Activated naive CD4-positive, alpha-beta T cell treated with anti-CD3 and anti-CD28 coated beads for 36 hours (primary cell): ENCODE measurements at regions not wholly inside any gene's neighbourhood (a gene's known extent, or its start where the extent isn't known, plus 50 kb on each side); places are given as distances from the start of the nearest gene placed in this dataset.

ENCODE experiments used
- CTCF ChIA-PET: fragments of 350-600 bp; sonication (Branson Sonifier 250); formaldehyde crosslinking; loops from one replicate; lab custom pipeline; 2021; ENCODE audit warnings: antibody characterized with exemption; lab: Charles Lee
- DNase-seq: peaks from one replicate; pipeline ENCODE4 v3.0.0-alpha.2; 2020
- H3K27ac Mint-ChIP-seq: one replicate; pipeline ENCODE4 v1.8.0; 2021; ENCODE audit warnings: mild to moderate bottlenecking, mixed read lengths
- H3K27me3 Mint-ChIP-seq: one replicate; pipeline ENCODE4 v1.8.0; 2021; ENCODE audit warnings: low read depth, mixed read lengths
- H3K36me3 Mint-ChIP-seq: one replicate; pipeline ENCODE4 v1.8.0; 2021; ENCODE audit warnings: low read depth, mixed read lengths
- H3K4me1 Mint-ChIP-seq: one replicate; pipeline ENCODE4 v1.8.0; 2021; ENCODE audit warnings: low read depth, mixed read lengths
- H3K4me3 Mint-ChIP-seq: one replicate; pipeline ENCODE4 v1.8.0; 2021; ENCODE audit warnings: mild to moderate bottlenecking, moderate library complexity, mixed read lengths
- H3K9me3 Mint-ChIP-seq: one replicate; pipeline ENCODE4 v1.8.0; 2021; ENCODE audit warnings: mixed read lengths
- intact Hi-C: fragments of 100-400 bp; cut with micrococcal nuclease; formaldehyde crosslinking; loops from one replicate; pipeline ENCODE4 v1.15.1; 2023

- Mint-ChIP-seq H3K27ac (no peak overlapping the region), H3K9me3 (no peaks in the 10 kb centered on the region), H3K27me3 (peaks cover 31% of the 10 kb centered on the region), H3K4me1 (no peaks in the 10 kb centered on the region), H3K4me3 (no peak overlapping the region), H3K36me3 (no peaks in the 10 kb centered on the region)
- CTCF ChIA-PET, result no interaction called here
- intact Hi-C loops, result no loop called here
- DNase-seq, result no peak
Measured at GRCh38 chr1:112285316-112285715, 110.7 kb upstream of the CTTNBP2NL start.

GRCh38 chr1:112285746-112286145 is 110.3 kb upstream of the CTTNBP2NL start:
- Mint-ChIP-seq H3K9me3 (no peaks in the 10 kb centered on the region), H3K36me3 (no peaks in the 10 kb centered on the region), H3K27me3 (peaks cover 35% of the 10 kb centered on the region), H3K27ac (no peak overlapping the region), H3K4me1 (no peaks in the 10 kb centered on the region), H3K4me3 (no peak overlapping the region)
- DNase-seq, result no peak
- CTCF ChIA-PET, result no interaction called here
- intact Hi-C loops, result no loop called here

- CTCF ChIA-PET, result no interaction called here
- Mint-ChIP-seq H3K27me3 (peaks cover 11% of the 10 kb centered on the region), H3K27ac (no peak overlapping the region), H3K4me1 (no peaks in the 10 kb centered on the region), H3K36me3 (no peaks in the 10 kb centered on the region), H3K4me3 (no peak overlapping the region), H3K9me3 (peaks cover 9% of the 10 kb centered on the region)
- no peak for DNase-seq
- intact Hi-C loops, result no loop called here
Measured at GRCh38 chr1:112296908-112297307, 99.1 kb upstream of the CTTNBP2NL start.

- Mint-ChIP-seq H3K36me3 (no peaks in the 10 kb centered on the region), H3K4me1 (no peaks in the 10 kb centered on the region), H3K9me3 (peaks cover 9% of the 10 kb centered on the region), H3K27ac (no peak overlapping the region), H3K27me3 (peaks cover 11% of the 10 kb centered on the region), H3K4me3 (no peak overlapping the region)
- DNase-seq, result no peak
- intact Hi-C loops, result no loop called here
- CTCF ChIA-PET, result no interaction called here
Measured at GRCh38 chr1:112297536-112297935, 98.5 kb upstream of the CTTNBP2NL start.

- CTCF ChIA-PET, result interaction anchor here (0.8 to 2.9 kb wide), 8 partner anchors 15 to 203 kb away, joined by 3 to 13 read pairs (median 4); no protein-coding TSS in a partner anchor
Measured at GRCh38 chr1:112298558-112298957, 97.5 kb upstream of the CTTNBP2NL start.

GRCh38 chr1:112304126-112304525 is 91.9 kb upstream of the CTTNBP2NL start:
- H3K9me3 Mint-ChIP-seq, result peaks cover 2% of the 10 kb centered on the region
- H3K36me3 Mint-ChIP-seq, result no peaks in the 10 kb centered on the region
- H3K27ac Mint-ChIP-seq, result no peak overlapping the region
- intact Hi-C loops, result no loop called here
- peaks cover 1% of the 10 kb centered on the region for H3K27me3 Mint-ChIP-seq
- H3K4me1 Mint-ChIP-seq, result no peaks in the 10 kb centered on the region
- no peak for DNase-seq
- CTCF ChIA-PET, result no interaction called here
- no peak overlapping the region for H3K4me3 Mint-ChIP-seq

More at GRCh38 chr1:112298558-112298957, 97.5 kb upstream of the CTTNBP2NL start:
- peaks cover 9% of the 10 kb centered on the region for H3K9me3 Mint-ChIP-seq
- no peaks in the 10 kb centered on the region for H3K36me3 Mint-ChIP-seq
- no peaks in the 10 kb centered on the region for H3K4me1 Mint-ChIP-seq
- intact Hi-C loops, result loop anchor here (2.0 kb wide), 1 partner anchor 70 kb away; no protein-coding TSS in a partner anchor
- H3K4me3 Mint-ChIP-seq, result no peak overlapping the region
- H3K27ac Mint-ChIP-seq, result no peak overlapping the region
- peak; percentile 65 for DNase-seq
- H3K27me3 Mint-ChIP-seq, result peaks cover 11% of the 10 kb centered on the region

GRCh38 chr1:112304612-112305011 is 91.4 kb upstream of the CTTNBP2NL start:
- intact Hi-C loops, result no loop called here
- no peak overlapping the region for H3K4me3 Mint-ChIP-seq
- no peak for DNase-seq
- no peak overlapping the region for H3K27ac Mint-ChIP-seq
- H3K9me3 Mint-ChIP-seq, result no peaks in the 10 kb centered on the region
- H3K27me3 Mint-ChIP-seq, result peaks cover 1% of the 10 kb centered on the region
- H3K36me3 Mint-ChIP-seq, result no peaks in the 10 kb centered on the region
- H3K4me1 Mint-ChIP-seq, result no peaks in the 10 kb centered on the region
- CTCF ChIA-PET, result interaction anchor here (0.8 to 1.2 kb wide), 3 partner anchors 33 to 161 kb away, joined by 3 to 5 read pairs (median 3); no protein-coding TSS in a partner anchor

GRCh38 chr1:112307930-112308591 is 88.0 kb upstream of the CTTNBP2NL start:
- Mint-ChIP-seq H3K27me3 (no peaks in the 10 kb centered on the region), H3K4me3 (no peak overlapping the region), H3K9me3 (no peaks in the 10 kb centered on the region), H3K27ac (no peak overlapping the region), H3K4me1 (no peaks in the 10 kb centered on the region), H3K36me3 (no peaks in the 10 kb centered on the region)
- no peak for DNase-seq
- intact Hi-C loops, result no loop called here
- CTCF ChIA-PET, result interaction anchor here (1.2 kb wide), 1 partner anchor 62 kb away, joined by 3 read pairs; no protein-coding TSS in a partner anchor

GRCh38 chr1:112308716-112309115 is 87.3 kb upstream of the CTTNBP2NL start:
- no peaks in the 10 kb centered on the region for H3K36me3 Mint-ChIP-seq
- no peak for DNase-seq
- H3K9me3 Mint-ChIP-seq, result no peaks in the 10 kb centered on the region
- H3K4me3 Mint-ChIP-seq, result no peak overlapping the region
- no peaks in the 10 kb centered on the region for H3K27me3 Mint-ChIP-seq
- CTCF ChIA-PET, result interaction anchor here (1.2 kb wide), 1 partner anchor 61 kb away, joined by 3 read pairs; no protein-coding TSS in a partner anchor
- intact Hi-C loops, result no loop called here
- no peak overlapping the region for H3K27ac Mint-ChIP-seq
- H3K4me1 Mint-ChIP-seq, result no peaks in the 10 kb centered on the region

GRCh38 chr1:112309499-112309898 is 86.5 kb upstream of the CTTNBP2NL start:
- no peak for DNase-seq
- H3K4me1 Mint-ChIP-seq, result no peaks in the 10 kb centered on the region
- no peaks in the 10 kb centered on the region for H3K27me3 Mint-ChIP-seq
- no peak overlapping the region for H3K4me3 Mint-ChIP-seq
- CTCF ChIA-PET, result interaction anchor here (1.2 kb wide), 1 partner anchor 60 kb away, joined by 3 read pairs; no protein-coding TSS in a partner anchor
- no peaks in the 10 kb centered on the region for H3K9me3 Mint-ChIP-seq
- intact Hi-C loops, result no loop called here
- no peak overlapping the region for H3K27ac Mint-ChIP-seq
- no peaks in the 10 kb centered on the region for H3K36me3 Mint-ChIP-seq

GRCh38 chr1:112312315-112312714 is 83.7 kb upstream of the CTTNBP2NL start:
- H3K27ac Mint-ChIP-seq, result no peak overlapping the region
- no peak overlapping the region for H3K4me3 Mint-ChIP-seq
- DNase-seq, result no peak
- intact Hi-C loops, result no loop called here
- no peaks in the 10 kb centered on the region for H3K36me3 Mint-ChIP-seq
- CTCF ChIA-PET, result interaction anchor here (0.6 to 2.2 kb wide), 3 partner anchors 13 to 163 kb away, joined by 3 to 8 read pairs (median 3); no protein-coding TSS in a partner anchor
- no peaks in the 10 kb centered on the region for H3K4me1 Mint-ChIP-seq
- no peaks in the 10 kb centered on the region for H3K9me3 Mint-ChIP-seq
- no peaks in the 10 kb centered on the region for H3K27me3 Mint-ChIP-seq

GRCh38 chr1:112312879-112313278 is 83.1 kb upstream of the CTTNBP2NL start:
- H3K9me3 Mint-ChIP-seq, result no peaks in the 10 kb centered on the region
- H3K4me1 Mint-ChIP-seq, result no peaks in the 10 kb centered on the region
- DNase-seq, result no peak
- no peak overlapping the region for H3K27ac Mint-ChIP-seq
- no peak overlapping the region for H3K4me3 Mint-ChIP-seq
- H3K27me3 Mint-ChIP-seq, result no peaks in the 10 kb centered on the region
- intact Hi-C loops, result no loop called here
- CTCF ChIA-PET, result interaction anchor here (0.6 to 2.2 kb wide), 3 partner anchors 14 to 163 kb away, joined by 3 to 8 read pairs (median 3); no protein-coding TSS in a partner anchor
- no peaks in the 10 kb centered on the region for H3K36me3 Mint-ChIP-seq
